AG04449 (cell line): ENCODE measurements at regions not wholly inside any gene's neighbourhood (a gene's known extent, or its start where the extent isn't known, plus 50 kb on each side); places are given as distances from the start of the nearest gene placed in this dataset.

Experiments used
- CTCF ChIA-PET: fragments of 350-600 bp; formaldehyde crosslinking; extraction: SDS; loops from one replicate; lab custom pipeline; 2021; ENCODE audit warnings: antibody characterized with exemption; lab: Yijun Ruan, JAX
- POLR2A ChIA-PET: fragments of 400-600, 350-600 bp; formaldehyde crosslinking; extraction: SDS; loops from one replicate; lab custom pipeline; 2020; ENCODE audit warnings: antibody characterized with exemption, inconsistent platforms; lab: Yijun Ruan, JAX
- DNase-seq: peaks from one replicate; pipeline ENCODE4 v3.0.0-alpha.2; 2010; ENCODE audit warnings: low read depth, low spot score
- H3K4me3 ChIP-seq: 2 replicates; pipeline ENCODE4 v1.5.1; 2011; ENCODE audit warnings: low read depth, mild to moderate bottlenecking, control low read depth, low read length
- CTCF ChIP-seq: IDR thresholded peaks from one replicate; pipeline ENCODE4 v1.5.1; 2011; ENCODE audit warnings: mild to moderate bottlenecking, moderate library complexity, low read length, control low read depth, inconsistent platforms; ENCODE audit not compliant: insufficient read depth; ENCODE audit errors: missing control alignments

GRCh38 chr15:38029736-38030135, 95.3 kb downstream of the TMCO5A start:
- H3K4me3 ChIP-seq = no peak overlapping the region
- POLR2A ChIA-PET = no interaction called here
- CTCF ChIA-PET = interaction anchor here (2.6 kb wide), 1 partner anchor 26 kb away, joined by 9 read pairs; no protein-coding TSS in a partner anchor
- no peak for TF ChIP-seq CTCF
- DNase-seq = no peak

- no peak for DNase-seq
- CTCF ChIA-PET = no interaction called here
- H3K4me3 ChIP-seq = no peak overlapping the region
- TF ChIP-seq CTCF = no peak
- POLR2A ChIA-PET = no interaction called here
These were observed 96.2 kb downstream of the TMCO5A start for GRCh38 chr15:38030609-38031008.

GRCh38 chr15:38035701-38036100, 101.3 kb downstream of the TMCO5A start:
- no peak for DNase-seq
- CTCF ChIA-PET = interaction anchor here (0.9 to 1.9 kb wide), 4 partner anchors 11 to 39 kb away, joined by 3 to 4 read pairs (median 4); no protein-coding TSS in a partner anchor
- POLR2A ChIA-PET = interaction anchor here (2.2 kb wide), 1 partner anchor 216 kb away, joined by 9 read pairs; the partner anchor contains the start of gene SPRED1
- H3K4me3 ChIP-seq = no peak overlapping the region
- TF ChIP-seq CTCF = no peak

- no peak for TF ChIP-seq CTCF
- POLR2A ChIA-PET = interaction anchor here (2.2 kb wide), 1 partner anchor 215 kb away, joined by 9 read pairs; the partner anchor contains the start of gene SPRED1
- CTCF ChIA-PET = interaction anchor here (0.8 to 1.9 kb wide), 3 partner anchors 8 to 35 kb away, joined by 3 to 4 read pairs (median 3); no protein-coding TSS in a partner anchor
- no peak for DNase-seq
- H3K4me3 ChIP-seq = no peak overlapping the region
These were observed 102.4 kb downstream of the TMCO5A start for GRCh38 chr15:38036790-38037338.

- DNase-seq = peak; percentile 73
- POLR2A ChIA-PET = interaction anchor here (0.7 to 1.2 kb wide), 2 partner anchors 15 to 22 kb away, joined by 3 read pairs; no protein-coding TSS in a partner anchor
- CTCF ChIA-PET = interaction anchor here (0.6 to 0.9 kb wide), 3 partner anchors 10 to 351 kb away, joined by 3 read pairs; no protein-coding TSS in a partner anchor
- no peak overlapping the region for H3K4me3 ChIP-seq
- TF ChIP-seq CTCF = no peak
These were observed 104.4 kb downstream of the TMCO5A start for GRCh38 chr15:38038659-38039442.

- no peak overlapping the region for H3K4me3 ChIP-seq
- DNase-seq = no peak
- CTCF ChIA-PET = no interaction called here
- no peak for TF ChIP-seq CTCF
- POLR2A ChIA-PET = no interaction called here
These were observed 106.2 kb downstream of the TMCO5A start for GRCh38 chr15:38040615-38041014.
